ENCODE measurements at regions not wholly inside any gene's neighbourhood (a gene's known extent, or its start where the extent isn't known, plus 50 kb on each side); places are given as distances from the start of the nearest gene placed in this dataset.

DNA sequence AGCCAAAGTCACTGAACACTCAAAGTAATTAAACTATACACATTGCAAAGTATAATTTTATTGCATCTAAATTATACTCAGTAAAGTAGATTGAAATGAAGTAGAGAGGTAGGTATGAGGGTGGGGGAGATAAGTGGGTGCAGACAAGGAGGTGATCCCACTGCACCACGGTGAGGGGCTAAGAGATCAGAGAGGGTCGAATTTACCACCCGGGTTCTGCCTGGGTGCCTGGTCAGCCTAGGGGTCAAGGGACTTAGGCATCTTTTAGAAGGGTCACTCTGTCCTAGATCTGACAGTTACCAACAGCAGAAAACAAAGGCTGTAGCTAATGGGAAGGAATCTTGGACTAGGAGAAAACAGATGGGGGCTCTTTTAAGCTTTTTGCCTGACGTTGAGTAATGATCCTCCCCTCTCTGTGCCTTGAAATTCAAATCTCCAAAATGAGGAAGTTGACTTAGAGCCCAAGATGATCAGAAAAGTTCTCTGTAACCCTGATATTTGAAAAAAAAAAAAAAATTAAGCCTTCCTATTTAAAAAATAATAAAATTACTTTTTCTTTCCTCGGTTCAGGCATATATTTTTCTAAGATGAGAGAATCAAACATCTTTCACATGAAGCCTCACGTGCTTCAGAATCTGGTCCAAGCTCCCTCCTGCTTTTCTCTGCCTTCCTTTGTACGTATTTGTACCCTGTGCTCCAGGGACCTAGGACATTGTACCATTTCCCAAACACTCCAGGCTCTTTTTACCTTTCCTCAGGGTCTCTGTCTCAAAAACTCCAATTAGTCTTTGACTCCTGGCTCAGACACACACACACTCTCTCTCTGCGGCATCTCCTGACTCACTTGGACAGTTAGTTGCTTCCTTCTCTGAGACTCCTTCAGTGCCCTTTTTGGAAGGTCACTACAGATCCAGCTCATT, 353.9 kb downstream of the CYRIA start:
- Histone ChIP-seq H3K9me3 (ENCODE audit: control insufficient read depth, insufficient read depth, low read depth, low read length) (no peaks in the 10 kb centered on the region), H3K4me1 (ENCODE audit: control insufficient read depth, insufficient read depth, low read length) (no peaks in the 10 kb centered on the region), H3K36me3 (ENCODE audit: control insufficient read depth in 2 of 2, insufficient read depth in 1 of 2, low read length in 2 of 2) (no peaks in the 10 kb centered on the region), H3K27ac (ENCODE audit: extremely low read depth, low read depth, low read length) (no peak overlapping the region), H3K4me3 (ENCODE audit: low read depth, low read length) (no peak overlapping the region)
- TF ChIP-seq, protein P1, sequence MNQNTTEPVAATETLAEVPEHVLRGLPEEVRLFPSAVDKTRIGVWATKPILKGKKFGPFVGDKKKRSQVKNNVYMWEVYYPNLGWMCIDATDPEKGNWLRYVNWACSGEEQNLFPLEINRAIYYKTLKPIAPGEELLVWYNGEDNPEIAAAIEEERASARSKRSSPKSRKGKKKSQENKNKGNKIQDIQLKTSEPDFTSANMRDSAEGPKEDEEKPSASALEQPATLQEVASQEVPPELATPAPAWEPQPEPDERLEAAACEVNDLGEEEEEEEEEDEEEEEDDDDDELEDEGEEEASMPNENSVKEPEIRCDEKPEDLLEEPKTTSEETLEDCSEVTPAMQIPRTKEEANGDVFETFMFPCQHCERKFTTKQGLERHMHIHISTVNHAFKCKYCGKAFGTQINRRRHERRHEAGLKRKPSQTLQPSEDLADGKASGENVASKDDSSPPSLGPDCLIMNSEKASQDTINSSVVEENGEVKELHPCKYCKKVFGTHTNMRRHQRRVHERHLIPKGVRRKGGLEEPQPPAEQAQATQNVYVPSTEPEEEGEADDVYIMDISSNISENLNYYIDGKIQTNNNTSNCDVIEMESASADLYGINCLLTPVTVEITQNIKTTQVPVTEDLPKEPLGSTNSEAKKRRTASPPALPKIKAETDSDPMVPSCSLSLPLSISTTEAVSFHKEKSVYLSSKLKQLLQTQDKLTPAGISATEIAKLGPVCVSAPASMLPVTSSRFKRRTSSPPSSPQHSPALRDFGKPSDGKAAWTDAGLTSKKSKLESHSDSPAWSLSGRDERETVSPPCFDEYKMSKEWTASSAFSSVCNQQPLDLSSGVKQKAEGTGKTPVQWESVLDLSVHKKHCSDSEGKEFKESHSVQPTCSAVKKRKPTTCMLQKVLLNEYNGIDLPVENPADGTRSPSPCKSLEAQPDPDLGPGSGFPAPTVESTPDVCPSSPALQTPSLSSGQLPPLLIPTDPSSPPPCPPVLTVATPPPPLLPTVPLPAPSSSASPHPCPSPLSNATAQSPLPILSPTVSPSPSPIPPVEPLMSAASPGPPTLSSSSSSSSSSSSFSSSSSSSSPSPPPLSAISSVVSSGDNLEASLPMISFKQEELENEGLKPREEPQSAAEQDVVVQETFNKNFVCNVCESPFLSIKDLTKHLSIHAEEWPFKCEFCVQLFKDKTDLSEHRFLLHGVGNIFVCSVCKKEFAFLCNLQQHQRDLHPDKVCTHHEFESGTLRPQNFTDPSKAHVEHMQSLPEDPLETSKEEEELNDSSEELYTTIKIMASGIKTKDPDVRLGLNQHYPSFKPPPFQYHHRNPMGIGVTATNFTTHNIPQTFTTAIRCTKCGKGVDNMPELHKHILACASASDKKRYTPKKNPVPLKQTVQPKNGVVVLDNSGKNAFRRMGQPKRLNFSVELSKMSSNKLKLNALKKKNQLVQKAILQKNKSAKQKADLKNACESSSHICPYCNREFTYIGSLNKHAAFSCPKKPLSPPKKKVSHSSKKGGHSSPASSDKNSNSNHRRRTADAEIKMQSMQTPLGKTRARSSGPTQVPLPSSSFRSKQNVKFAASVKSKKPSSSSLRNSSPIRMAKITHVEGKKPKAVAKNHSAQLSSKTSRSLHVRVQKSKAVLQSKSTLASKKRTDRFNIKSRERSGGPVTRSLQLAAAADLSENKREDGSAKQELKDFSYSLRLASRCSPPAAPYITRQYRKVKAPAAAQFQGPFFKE (tag by site-specific recombination; IDR thresholded peaks at IDR 0.05; ENCODE audit: borderline replicate concordance): no peak
- TF ChIP-seq ZNF175 (tag by site-specific recombination; IDR thresholded peaks at IDR 0.05) (no peak), ZNF510 (tag by site-specific recombination; IDR thresholded peaks at IDR 0.05; ENCODE audit: insufficient replicate concordance) (no peak), ZNF776 (tag by site-specific recombination; IDR thresholded peaks at IDR 0.05; ENCODE audit: borderline replicate concordance) (no peak), ZNF654 (tag by site-specific recombination; IDR thresholded peaks at IDR 0.05; ENCODE audit: low read depth) (no peak), ZNF701 (tag by site-specific recombination; IDR thresholded peaks at IDR 0.05) (no peak), ZNF670 (tag by site-specific recombination; IDR thresholded peaks at IDR 0.05; ENCODE audit: low read depth) (no peak), ZNF629 (tag by site-specific recombination; IDR thresholded peaks at IDR 0.05) (no peak)
- TF ChIP-seq, protein P2, sequence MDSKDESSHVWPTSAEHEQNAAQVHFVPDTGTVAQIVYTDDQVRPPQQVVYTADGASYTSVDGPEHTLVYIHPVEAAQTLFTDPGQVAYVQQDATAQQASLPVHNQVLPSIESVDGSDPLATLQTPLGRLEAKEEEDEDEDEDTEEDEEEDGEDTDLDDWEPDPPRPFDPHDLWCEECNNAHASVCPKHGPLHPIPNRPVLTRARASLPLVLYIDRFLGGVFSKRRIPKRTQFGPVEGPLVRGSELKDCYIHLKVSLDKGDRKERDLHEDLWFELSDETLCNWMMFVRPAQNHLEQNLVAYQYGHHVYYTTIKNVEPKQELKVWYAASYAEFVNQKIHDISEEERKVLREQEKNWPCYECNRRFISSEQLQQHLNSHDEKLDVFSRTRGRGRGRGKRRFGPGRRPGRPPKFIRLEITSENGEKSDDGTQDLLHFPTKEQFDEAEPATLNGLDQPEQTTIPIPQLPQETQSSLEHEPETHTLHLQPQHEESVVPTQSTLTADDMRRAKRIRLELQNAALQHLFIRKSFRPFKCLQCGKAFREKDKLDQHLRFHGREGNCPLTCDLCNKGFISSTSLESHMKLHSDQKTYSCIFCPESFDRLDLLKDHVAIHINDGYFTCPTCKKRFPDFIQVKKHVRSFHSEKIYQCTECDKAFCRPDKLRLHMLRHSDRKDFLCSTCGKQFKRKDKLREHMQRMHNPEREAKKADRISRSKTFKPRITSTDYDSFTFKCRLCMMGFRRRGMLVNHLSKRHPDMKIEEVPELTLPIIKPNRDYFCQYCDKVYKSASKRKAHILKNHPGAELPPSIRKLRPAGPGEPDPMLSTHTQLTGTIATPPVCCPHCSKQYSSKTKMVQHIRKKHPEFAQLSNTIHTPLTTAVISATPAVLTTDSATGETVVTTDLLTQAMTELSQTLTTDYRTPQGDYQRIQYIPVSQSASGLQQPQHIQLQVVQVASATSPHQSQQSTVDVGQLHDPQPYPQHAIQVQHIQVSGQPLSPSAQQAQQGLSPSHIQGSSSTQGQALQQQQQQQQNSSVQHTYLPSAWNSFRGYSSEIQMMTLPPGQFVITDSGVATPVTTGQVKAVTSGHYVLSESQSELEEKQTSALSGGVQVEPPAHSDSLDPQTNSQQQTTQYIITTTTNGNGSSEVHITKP (tag by site-specific recombination; IDR thresholded peaks at IDR 0.05): no peak
- TF ChIP-seq, protein P3, sequence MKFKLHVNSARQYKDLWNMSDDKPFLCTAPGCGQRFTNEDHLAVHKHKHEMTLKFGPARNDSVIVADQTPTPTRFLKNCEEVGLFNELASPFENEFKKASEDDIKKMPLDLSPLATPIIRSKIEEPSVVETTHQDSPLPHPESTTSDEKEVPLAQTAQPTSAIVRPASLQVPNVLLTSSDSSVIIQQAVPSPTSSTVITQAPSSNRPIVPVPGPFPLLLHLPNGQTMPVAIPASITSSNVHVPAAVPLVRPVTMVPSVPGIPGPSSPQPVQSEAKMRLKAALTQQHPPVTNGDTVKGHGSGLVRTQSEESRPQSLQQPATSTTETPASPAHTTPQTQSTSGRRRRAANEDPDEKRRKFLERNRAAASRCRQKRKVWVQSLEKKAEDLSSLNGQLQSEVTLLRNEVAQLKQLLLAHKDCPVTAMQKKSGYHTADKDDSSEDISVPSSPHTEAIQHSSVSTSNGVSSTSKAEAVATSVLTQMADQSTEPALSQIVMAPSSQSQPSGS (tag by site-specific recombination; IDR thresholded peaks at IDR 0.05; ENCODE audit: low read depth): no peak
- TF ChIP-seq, protein P4, sequence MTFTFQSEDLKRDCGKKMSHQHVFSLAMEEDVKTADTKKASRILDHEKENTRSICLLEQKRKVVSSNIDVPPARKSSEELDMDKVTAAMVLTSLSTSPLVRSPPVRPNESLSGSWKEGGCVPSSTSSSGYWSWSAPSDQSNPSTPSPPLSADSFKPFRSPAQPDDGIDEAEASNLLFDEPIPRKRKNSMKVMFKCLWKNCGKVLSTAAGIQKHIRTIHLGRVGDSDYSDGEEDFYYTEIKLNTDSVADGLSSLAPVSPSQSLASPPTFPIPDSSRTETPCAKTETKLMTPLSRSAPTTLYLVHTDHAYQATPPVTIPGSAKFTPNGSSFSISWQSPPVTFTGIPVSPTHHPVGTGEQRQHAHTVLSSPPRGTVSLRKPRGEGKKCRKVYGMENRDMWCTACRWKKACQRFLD (tag by site-specific recombination; IDR thresholded peaks at IDR 0.05): no peak
- TF ChIP-seq, protein P5, sequence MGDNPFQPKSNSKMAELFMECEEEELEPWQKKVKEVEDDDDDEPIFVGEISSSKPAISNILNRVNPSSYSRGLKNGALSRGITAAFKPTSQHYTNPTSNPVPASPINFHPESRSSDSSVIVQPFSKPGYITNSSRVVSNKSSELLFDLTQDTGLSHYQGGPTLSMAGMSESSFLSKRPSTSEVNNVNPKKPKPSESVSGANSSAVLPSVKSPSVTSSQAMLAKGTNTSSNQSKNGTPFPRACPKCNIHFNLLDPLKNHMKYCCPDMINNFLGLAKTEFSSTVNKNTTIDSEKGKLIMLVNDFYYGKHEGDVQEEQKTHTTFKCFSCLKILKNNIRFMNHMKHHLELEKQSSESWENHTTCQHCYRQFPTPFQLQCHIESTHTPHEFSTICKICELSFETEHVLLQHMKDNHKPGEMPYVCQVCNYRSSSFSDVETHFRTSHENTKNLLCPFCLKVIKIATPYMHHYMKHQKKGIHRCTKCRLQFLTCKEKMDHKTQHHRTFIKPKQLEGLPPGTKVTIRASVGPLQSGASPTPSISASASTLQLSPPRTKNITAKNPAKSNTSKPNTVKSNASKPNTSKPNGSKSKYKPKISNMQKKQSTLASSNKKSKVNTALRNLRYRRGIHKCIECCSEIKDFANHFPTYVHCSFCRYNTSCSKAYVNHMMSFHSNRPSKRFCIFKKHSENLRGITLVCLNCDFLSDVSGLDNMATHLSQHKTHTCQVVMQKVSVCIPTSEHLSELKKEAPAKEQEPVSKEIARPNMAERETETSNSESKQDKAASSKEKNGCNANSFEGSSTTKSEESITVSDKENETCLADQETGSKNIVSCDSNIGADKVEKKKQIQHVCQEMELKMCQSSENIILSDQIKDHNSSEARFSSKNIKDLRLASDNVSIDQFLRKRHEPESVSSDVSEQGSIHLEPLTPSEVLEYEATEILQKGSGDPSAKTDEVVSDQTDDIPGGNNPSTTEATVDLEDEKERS (tag by site-specific recombination; IDR thresholded peaks at IDR 0.05): no peak
- TF ChIP-seq, protein P6, sequence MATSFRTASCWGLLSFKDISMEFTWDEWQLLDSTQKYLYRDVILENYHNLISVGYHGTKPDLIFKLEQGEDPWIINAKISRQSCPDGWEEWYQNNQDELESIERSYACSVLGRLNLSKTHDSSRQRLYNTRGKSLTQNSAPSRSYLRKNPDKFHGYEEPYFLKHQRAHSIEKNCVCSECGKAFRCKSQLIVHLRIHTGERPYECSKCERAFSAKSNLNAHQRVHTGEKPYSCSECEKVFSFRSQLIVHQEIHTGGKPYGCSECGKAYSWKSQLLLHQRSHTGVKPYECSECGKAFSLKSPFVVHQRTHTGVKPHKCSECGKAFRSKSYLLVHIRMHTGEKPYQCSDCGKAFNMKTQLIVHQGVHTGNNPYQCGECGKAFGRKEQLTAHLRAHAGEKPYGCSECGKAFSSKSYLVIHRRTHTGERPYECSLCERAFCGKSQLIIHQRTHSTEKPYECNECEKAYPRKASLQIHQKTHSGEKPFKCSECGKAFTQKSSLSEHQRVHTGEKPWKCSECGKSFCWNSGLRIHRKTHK (tag by site-specific recombination; IDR thresholded peaks at IDR 0.05): no peak
- TF ChIP-seq, protein P7, sequence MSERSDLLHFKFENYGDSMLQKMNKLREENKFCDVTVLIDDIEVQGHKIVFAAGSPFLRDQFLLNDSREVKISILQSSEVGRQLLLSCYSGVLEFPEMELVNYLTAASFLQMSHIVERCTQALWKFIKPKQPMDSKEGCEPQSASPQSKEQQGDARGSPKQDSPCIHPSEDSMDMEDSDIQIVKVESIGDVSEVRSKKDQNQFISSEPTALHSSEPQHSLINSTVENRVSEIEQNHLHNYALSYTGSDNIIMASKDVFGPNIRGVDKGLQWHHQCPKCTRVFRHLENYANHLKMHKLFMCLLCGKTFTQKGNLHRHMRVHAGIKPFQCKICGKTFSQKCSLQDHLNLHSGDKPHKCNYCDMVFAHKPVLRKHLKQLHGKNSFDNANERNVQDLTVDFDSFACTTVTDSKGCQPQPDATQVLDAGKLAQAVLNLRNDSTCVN (tag by site-specific recombination; optimal IDR thresholded peaks at IDR 0.05): no peak
- ChIA-PET CTCF (interaction anchor here (0.5 to 0.6 kb wide), 2 partner anchors 9 to 838 kb away, joined by 3 to 4 read pairs; no protein-coding TSS in a partner anchor), POLR2A (no interaction called here)
